DMS114 treated with DMSO at 0.1 percent for 48 hours (cell line): ENCODE measurements at regions not wholly inside any gene's neighbourhood (a gene's known extent, or its start where the extent isn't known, plus 50 kb on each side); places are given as distances from the start of the nearest gene placed in this dataset.

Experiments
- DNase-seq: peaks from one replicate; lab custom pipeline; 2025; ENCODE audit not compliant: unreplicated experiment; lab: John Stamatoyannopoulos, UW

GRCh38 chr2:51225377-51225776 lies 193.4 kb upstream of the NRXN1 start:
- no peak for DNase-seq

DNA sequence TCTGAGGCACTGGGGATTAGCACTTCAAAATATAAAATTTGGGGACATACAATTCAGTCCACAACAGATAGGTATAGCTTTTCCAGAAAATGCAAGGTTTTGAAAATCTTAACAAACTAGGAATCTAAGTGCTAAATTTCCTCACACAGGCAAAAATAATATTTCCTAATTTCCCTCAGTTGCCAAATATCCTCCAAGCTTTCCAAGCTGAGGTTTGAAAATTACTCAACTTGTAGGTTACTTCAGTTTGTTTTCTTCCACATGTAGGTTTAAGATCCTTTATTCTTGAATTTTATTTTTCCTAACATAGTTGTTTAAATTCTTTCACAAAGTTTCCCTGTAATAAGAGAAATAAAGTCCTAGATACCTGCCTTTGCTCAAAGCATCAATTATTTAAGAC lies 192.9 kb upstream of the NRXN1 start:
- no peak for DNase-seq

DNA sequence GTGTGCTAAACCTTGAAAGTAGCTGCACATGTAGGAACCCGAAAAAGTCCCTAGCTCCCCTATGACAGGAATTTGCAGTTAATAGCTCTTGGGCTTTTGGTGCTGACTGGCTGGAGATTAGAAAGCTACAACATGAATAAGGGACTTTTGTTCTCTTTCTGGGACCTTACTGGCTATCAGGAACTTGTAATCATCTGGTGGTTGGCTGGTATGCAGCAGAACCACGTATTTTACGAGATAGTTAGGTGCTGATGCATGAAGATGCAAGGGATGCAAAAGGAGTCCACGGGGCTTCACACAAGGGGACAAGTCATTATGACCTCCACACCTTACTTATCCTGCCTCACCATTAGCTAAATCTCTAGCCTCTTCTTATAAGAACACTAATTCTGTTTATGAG lies 190.2 kb upstream of the NRXN1 start:
- no peak for DNase-seq

DNA sequence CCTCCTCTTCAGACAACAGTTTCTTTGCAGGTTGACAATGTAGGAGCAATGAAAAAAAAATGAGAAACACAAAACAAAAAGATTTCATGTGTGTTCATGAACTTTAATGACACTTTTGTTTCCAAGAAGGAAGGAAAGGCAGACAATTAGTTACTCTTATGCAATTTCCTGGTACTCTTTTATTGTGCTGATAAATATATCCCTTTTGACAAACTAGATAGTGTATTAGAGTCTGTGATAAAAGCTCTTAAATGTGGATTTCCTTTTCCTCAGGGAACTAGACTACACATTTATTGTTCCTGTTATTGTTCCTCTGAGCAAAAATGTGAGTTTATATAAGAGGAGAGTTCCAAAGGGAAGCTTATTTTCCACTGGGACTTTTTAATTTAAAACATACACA lies 188.7 kb upstream of the NRXN1 start:
- no peak for DNase-seq

DNA sequence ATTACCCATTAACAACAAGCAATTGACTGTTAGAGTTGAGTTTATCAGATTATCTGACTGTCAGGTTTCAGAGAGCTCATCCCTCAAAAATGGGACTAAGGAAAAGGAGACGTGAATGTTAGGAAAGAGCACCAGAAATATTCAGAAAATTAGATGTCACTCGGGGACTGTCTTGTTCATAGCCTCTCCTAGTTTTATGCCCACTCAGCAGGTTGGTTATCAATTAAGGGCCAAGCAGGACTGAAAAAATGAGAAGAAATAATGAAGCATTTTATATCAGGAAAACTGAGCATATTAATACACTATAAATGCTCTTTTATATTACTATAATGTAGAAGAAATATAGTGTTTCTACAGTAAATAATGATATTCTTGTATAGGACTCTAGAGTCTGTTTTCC lies 188.1 kb upstream of the NRXN1 start:
- no peak for DNase-seq

DNA sequence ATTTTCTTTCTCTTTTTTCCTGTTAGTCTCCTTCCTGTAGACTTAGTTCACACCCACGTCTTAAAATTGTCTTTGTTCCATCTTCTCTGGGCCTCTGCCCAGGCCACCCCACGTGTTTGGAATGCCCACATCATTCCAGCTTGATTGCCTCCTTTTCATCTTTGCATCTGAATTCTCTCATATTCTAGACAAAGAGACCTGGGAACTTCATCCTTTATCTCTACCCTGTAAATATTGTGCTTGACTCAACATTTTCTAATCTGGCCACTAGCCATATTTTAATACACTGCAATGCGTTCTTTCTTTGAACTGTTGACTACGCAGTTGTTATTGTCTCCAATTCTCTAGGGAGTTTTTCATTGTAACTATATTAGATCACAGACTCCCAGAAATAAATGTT lies 187.5 kb upstream of the NRXN1 start:
- no peak for DNase-seq

- no peak for DNase-seq
These were observed 186.1 kb upstream of the NRXN1 start for GRCh38 chr2:51218047-51218446.

GRCh38 chr2:51213826-51214225 lies 181.9 kb upstream of the NRXN1 start:
- no peak for DNase-seq

- DNase-seq: no peak
These were observed 180.4 kb upstream of the NRXN1 start for GRCh38 chr2:51212374-51212773.

GRCh38 chr2:51208521-51208920 lies 176.6 kb upstream of the NRXN1 start:
- DNase-seq: no peak

- no peak for DNase-seq
These were observed 169.4 kb upstream of the NRXN1 start for GRCh38 chr2:51201295-51201694.

DNA sequence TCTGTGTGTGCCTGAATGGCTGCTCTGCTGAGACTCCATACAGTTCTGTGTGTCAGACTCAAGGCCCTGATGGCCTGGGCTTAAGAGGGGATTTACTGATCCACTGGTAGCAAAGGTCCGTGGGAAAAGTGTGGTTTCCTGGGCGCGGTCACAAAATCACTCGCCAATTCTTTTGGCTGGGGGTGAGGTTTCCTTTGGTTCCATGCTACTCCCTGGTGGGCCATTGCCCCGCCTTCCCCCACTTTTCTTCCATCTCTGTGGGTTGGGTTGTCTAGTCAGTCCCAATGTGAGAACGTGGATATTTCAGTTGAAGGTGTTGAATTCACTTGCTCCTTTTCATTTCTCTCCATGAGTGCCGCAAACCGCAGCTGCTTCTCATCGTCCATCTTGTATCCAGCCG lies 162.7 kb upstream of the NRXN1 start:
- no peak for DNase-seq

DNA sequence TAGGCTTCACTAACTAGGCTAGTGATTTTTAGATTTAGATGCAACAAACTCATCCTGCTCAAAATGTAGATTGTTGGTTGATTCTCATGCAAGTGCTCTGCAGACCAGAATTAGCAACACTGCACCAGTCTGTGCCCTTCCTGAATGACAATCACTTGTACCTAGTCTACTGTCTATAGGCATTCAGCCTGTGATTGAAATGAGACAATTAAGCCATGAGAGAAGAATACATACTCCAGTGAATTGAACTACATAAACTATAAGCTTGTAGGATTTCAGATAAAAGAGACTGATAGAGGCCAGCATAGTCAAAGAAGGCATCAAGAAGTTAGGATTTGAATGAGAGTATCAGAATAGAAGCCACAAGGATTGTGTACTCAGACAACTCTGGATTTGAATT lies 138.3 kb upstream of the NRXN1 start:
- no peak for DNase-seq

DNA sequence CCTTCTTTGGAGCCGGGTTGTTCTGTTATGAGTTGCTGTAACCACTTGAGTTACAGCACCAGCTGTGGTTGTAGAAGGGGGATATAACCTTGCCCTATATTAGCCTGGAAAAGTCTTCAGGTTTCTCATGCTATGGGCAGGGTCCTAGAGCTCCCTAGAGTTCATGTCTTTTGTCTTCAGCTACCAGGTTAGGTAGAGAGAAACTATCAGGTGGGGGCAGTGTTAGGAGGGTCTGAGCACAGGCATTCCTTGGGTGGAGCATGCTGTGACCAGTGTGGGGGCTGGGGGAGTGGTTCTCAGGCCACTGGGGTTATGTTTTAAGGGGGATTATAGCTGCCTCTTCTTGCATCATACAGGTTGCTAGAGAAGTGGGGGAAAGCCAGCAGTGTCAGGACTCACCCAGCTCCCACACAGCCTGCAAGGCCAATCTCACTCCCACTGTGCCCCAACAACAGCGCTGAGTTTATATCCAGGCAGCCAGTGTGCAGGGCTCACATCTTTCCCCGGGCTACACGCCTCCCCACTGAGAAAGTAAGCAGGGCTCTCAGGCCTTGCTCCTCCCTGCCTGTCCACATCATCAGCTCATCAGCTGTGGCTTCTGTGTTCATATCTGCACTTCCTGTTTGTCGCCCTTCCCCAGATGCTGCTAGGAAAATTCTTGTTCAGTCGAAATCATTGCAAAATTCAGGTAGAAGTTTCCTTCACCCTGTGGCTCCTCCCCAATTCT lies 133.8 kb upstream of the NRXN1 start:
- no peak for DNase-seq

- no peak for DNase-seq
These were observed 126.3 kb upstream of the NRXN1 start for GRCh38 chr2:51158251-51158650.

DNA sequence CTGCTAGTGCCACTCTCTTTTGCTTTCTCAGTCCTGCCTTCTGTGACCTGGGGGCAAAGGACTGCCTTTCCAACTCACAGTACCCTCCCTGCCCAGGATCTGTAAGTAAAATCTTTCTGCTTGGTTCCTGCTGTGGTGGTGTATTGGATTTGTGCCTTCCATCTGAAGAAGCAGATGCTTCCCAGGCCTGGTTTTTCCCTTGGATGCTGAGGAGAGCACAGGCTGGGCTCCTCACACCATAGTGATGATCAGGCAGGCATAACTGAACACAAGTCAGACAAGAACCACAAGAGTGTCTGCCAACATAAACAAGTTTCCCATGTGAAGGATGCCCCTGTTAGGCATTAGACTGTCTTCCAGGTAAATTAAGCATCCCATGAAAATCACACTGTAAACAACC lies 121.3 kb upstream of the NRXN1 start:
- no peak for DNase-seq

- no peak for DNase-seq
These were observed 119.7 kb upstream of the NRXN1 start for GRCh38 chr2:51151490-51152140.

- DNase-seq: no peak
These were observed 117.8 kb upstream of the NRXN1 start for GRCh38 chr2:51149725-51150124.

GRCh38 chr2:51145761-51146160 lies 113.8 kb upstream of the NRXN1 start:
- DNase-seq: no peak

DNA sequence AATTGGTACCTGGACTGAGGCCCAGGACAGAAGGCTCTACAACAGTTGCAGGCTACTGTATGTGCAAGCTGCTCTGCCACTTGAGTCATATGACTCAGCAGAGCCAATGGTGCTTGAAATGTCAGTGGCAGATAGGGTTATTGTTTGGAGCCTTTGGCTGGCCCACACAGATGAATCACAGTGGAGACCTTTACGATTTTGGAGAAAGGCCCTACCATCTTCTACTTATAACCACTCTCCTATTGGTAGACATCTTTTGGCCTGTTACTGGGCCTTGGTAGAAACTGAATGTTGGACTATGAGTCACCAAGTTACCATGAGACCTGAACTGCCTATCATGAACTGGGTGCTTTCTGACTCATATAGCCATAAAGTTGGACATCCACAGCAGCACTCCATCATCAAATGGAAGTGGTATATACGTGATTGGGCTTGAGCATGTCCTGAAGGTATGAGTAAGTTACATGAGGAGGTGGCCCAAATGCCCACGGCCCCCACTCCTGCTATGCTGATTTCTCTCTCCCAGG lies 88.9 kb upstream of the NRXN1 start:
- no peak for DNase-seq

DNA sequence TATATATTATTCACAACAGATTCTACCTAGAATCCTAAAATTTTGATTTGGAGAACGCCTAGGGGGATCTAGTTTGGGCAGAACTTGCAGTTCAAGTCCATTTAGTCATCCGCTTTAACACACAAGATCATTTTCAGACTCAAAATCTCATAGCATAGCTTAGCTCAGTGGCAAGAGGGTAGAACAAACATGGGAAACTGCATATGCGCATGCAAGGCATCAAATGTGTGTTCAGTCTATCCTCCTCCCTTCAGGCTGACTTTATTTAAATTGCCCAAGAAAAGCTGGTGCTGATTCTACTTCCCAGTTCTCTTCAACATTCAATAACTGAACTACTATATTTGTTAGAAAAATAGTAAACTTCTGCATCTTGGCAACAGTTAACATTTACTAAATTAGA lies 79.6 kb upstream of the NRXN1 start:
- no peak for DNase-seq

GRCh38 chr2:51108794-51109193 lies 76.9 kb upstream of the NRXN1 start:
- DNase-seq: no peak

GRCh38 chr2:51107841-51108240 lies 75.9 kb upstream of the NRXN1 start:
- DNase-seq: no peak
